Panc1 (cell line): ENCODE measurements at regions not wholly inside any gene's neighbourhood (a gene's known extent, or its start where the extent isn't known, plus 50 kb on each side); places are given as distances from the start of the nearest gene placed in this dataset.

ENCODE experiments used
- ATAC-seq: fragments of 200-7000 bp; cut with Tn5 transposase; 2 replicates; pipeline ENCODE4 v1.9.1; 2020; ENCODE audit warnings: mild to moderate bottlenecking, moderate library complexity
- BruUV-seq: library from RNA; stranded (reverse); fragments of 400-500 nt; replicated peaks from 2 replicates; lab custom pipeline; 2021; lab: Mats Ljungman, UMichigan
- CTCF ChIA-PET: fragments of 300-600 bp; sonication (Branson Sonifier 250); formaldehyde crosslinking; loops from one replicate; lab custom pipeline; 2022; ENCODE audit warnings: antibody characterized with exemption; lab: Charles Lee
- POLR2A ChIA-PET: fragments of 300-600 bp; sonication (Branson Sonifier 250); formaldehyde crosslinking; loops from one replicate; lab custom pipeline; 2022; ENCODE audit warnings: antibody characterized with exemption; lab: Charles Lee
- DNase-seq: peaks from one replicate; pipeline ENCODE4 v3.0.0-alpha.2; 2010; ENCODE audit warnings: low read depth, low spot score
- H3K27ac ChIP-seq: 2 replicates; pipeline ENCODE4 v1.5.1; 2011; ENCODE audit warnings: mild to moderate bottlenecking, low read length, inconsistent platforms
- H3K27me3 ChIP-seq: fragments of 200-500 bp; sonication (Bioruptor generic); 2 replicates; pipeline ENCODE4 v1.6.0; 2014; ENCODE audit warnings: low read length, inconsistent platforms; ENCODE audit not compliant: control insufficient read depth, insufficient read depth
- H3K36me3 ChIP-seq: fragments of 200-500 bp; sonication (Bioruptor generic); 2 replicates; pipeline ENCODE4 v1.5.1; 2014; ENCODE audit warnings: inconsistent platforms, mild to moderate bottlenecking, low read length, moderate library complexity; ENCODE audit not compliant: control insufficient read depth, insufficient read depth
- H3K4me1 ChIP-seq: 2 replicates; pipeline ENCODE4 v1.5.1; 2011; ENCODE audit warnings: inconsistent platforms, mild to moderate bottlenecking, low read length, moderate library complexity; ENCODE audit not compliant: control insufficient read depth, insufficient read depth
- H3K4me3 ChIP-seq, 2 experiments: 2 replicates each; pipeline ENCODE4 v1.5.1; 2011 to 2012; ENCODE audit warnings: low read depth in 2 of 2, low read length in 2 of 2, mild to moderate bottlenecking in 2 of 2, inconsistent platforms in 1 of 2, moderate library complexity in 1 of 2
- H3K9me3 ChIP-seq: fragments of 200-500 bp; sonication (Bioruptor generic); 2 replicates; pipeline ENCODE4 v1.5.1; 2014; ENCODE audit warnings: low read depth, mild to moderate bottlenecking, inconsistent platforms, low read length, moderate library complexity; ENCODE audit not compliant: control insufficient read depth, insufficient read depth
- POLR2AphosphoS5 ChIP-seq: IDR thresholded peaks from 2 replicates; pipeline ENCODE4 v1.6.1; 2012; ENCODE audit warnings: mild to moderate bottlenecking, low read depth, low read length, moderate library complexity
- SIN3A ChIP-seq: IDR thresholded peaks from 2 replicates; pipeline ENCODE4 v1.6.1; 2012; ENCODE audit warnings: low read depth, mild to moderate bottlenecking, low read length, moderate library complexity, borderline replicate concordance; ENCODE audit not compliant: insufficient read depth
- TCF7L2 ChIP-seq: IDR thresholded peaks from 2 replicates; pipeline ENCODE4 v1.6.1; 2011; ENCODE audit warnings: mild to moderate bottlenecking, low read depth, low read length, inconsistent platforms
- in situ Hi-C: cut with HindIII; loops from 2 replicates; pipeline ENCODE4 v1.10.0; 2016; ENCODE audit warnings: low sequenced_read_pairs, low pct_unique_long_range_greater_than_20kb
- intact Hi-C: fragments of 100-400 bp; cut with micrococcal nuclease; formaldehyde crosslinking; loops from one replicate; pipeline ENCODE4 v1.10.0; 2022; ENCODE audit not compliant: unreplicated experiment
- TF ChIP-seq, protein P1 (sequence below): fragments of 450-650 bp; IDR thresholded peaks from 2 replicates; pipeline ENCODE4 v1.5.1; 2017; ENCODE audit warnings: mild to moderate bottlenecking
- TF ChIP-seq, protein P2 (sequence below), 2 experiments: IDR thresholded peaks; 2 replicates each; pipeline ENCODE4 v1.6.1; 2011 to 2012; ENCODE audit warnings: low read depth in 2 of 2, control low read depth in 1 of 2, low read length in 1 of 2, mild to moderate bottlenecking in 1 of 2, moderate library complexity in 1 of 2; ENCODE audit not compliant: insufficient read depth in 1 of 2

DNA sequence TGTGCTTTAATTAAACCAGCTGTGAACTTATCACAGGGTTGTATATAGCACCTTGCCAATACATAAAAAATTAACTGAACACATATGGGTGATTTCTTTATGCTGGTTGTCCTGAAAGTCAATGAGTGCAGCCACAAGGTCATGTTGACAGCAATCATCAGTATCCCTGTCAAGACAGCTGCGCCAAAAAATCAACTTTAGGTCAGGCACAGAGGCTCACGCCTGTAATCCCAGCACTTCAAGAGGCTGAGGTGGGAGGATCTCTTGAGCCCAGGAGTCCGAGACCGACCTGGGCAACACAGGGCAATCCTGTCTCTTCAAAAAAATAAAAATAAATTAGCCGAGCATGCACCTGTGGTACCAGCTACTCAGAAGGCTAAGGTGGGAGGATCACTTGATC, 707.3 kb downstream of the SI start:
- intact Hi-C loops (no loop called here), in situ Hi-C loops (no loop called here)
- DNase-seq (no peak), ATAC-seq (no peak)
- no peak overlapping the region for H3K4me3 ChIP-seq
- no peak overlapping the region for H3K27ac ChIP-seq
- no peaks in the 10 kb centered on the region for H3K4me1 ChIP-seq
- no peaks in the 10 kb centered on the region for H3K9me3 ChIP-seq
- ChIA-PET POLR2A (no interaction called here), CTCF (no interaction called here)
- H3K27me3 ChIP-seq, result no peaks in the 10 kb centered on the region
- no peaks in the 10 kb centered on the region for H3K36me3 ChIP-seq
- TF ChIP-seq, protein P1, sequence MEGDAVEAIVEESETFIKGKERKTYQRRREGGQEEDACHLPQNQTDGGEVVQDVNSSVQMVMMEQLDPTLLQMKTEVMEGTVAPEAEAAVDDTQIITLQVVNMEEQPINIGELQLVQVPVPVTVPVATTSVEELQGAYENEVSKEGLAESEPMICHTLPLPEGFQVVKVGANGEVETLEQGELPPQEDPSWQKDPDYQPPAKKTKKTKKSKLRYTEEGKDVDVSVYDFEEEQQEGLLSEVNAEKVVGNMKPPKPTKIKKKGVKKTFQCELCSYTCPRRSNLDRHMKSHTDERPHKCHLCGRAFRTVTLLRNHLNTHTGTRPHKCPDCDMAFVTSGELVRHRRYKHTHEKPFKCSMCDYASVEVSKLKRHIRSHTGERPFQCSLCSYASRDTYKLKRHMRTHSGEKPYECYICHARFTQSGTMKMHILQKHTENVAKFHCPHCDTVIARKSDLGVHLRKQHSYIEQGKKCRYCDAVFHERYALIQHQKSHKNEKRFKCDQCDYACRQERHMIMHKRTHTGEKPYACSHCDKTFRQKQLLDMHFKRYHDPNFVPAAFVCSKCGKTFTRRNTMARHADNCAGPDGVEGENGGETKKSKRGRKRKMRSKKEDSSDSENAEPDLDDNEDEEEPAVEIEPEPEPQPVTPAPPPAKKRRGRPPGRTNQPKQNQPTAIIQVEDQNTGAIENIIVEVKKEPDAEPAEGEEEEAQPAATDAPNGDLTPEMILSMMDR, result no peak
- TF ChIP-seq POLR2AphosphoS5 (no peak), TCF7L2 (no peak), SIN3A (no peak)
- TF ChIP-seq, protein P2, sequence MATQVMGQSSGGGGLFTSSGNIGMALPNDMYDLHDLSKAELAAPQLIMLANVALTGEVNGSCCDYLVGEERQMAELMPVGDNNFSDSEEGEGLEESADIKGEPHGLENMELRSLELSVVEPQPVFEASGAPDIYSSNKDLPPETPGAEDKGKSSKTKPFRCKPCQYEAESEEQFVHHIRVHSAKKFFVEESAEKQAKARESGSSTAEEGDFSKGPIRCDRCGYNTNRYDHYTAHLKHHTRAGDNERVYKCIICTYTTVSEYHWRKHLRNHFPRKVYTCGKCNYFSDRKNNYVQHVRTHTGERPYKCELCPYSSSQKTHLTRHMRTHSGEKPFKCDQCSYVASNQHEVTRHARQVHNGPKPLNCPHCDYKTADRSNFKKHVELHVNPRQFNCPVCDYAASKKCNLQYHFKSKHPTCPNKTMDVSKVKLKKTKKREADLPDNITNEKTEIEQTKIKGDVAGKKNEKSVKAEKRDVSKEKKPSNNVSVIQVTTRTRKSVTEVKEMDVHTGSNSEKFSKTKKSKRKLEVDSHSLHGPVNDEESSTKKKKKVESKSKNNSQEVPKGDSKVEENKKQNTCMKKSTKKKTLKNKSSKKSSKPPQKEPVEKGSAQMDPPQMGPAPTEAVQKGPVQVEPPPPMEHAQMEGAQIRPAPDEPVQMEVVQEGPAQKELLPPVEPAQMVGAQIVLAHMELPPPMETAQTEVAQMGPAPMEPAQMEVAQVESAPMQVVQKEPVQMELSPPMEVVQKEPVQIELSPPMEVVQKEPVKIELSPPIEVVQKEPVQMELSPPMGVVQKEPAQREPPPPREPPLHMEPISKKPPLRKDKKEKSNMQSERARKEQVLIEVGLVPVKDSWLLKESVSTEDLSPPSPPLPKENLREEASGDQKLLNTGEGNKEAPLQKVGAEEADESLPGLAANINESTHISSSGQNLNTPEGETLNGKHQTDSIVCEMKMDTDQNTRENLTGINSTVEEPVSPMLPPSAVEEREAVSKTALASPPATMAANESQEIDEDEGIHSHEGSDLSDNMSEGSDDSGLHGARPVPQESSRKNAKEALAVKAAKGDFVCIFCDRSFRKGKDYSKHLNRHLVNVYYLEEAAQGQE (IDR thresholded peaks at IDR 0.05; ENCODE audit: insufficient read depth in 1 of 2, low read depth in 2 of 2, low read length in 1 of 2), result no peak
- no TSS peak for BruUV-seq

DNA sequence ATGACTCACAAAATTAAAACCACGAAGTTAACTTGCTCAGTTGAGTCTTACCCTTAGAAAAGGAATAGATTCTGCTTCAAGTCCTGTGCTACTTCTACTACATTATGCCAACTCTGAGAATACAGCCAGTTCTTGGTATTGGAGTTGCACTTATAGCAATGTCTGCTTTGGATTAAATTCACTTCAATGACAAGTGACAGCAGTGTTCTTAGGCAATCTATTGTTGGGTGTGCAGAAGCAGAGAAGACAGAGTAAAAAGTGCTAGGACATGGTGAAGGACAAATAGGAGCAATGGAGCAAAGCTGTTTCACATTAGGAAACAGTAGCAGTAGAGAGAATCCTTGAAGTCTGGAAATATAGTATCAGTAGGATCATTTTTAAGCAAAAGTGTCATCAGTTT, 713.1 kb downstream of the SI start:
- POLR2A ChIA-PET, result no interaction called here
- ATAC-seq, result no peak
- TF ChIP-seq TCF7L2, result no peak
- TF ChIP-seq POLR2AphosphoS5, result no peak
- no peak for TF ChIP-seq SIN3A
- TF ChIP-seq, protein P2 (IDR thresholded peaks at IDR 0.05; ENCODE audit: insufficient read depth in 1 of 2, low read depth in 2 of 2, low read length in 1 of 2), result no peak
- TF ChIP-seq, protein P1, result no peak

More for the DNA sequence above, 713.1 kb downstream of the SI start:
- intact Hi-C loops, result no loop called here
- Histone ChIP-seq H3K27me3 (no peaks in the 10 kb centered on the region), H3K4me1 (peaks cover 2% of the 10 kb centered on the region; the same call in 1 of the 2 replicates), H3K36me3 (no peaks in the 10 kb centered on the region), H3K9me3 (no peaks in the 10 kb centered on the region), H3K4me3 (no peak overlapping the region), H3K27ac (no peak overlapping the region)
- no TSS peak for BruUV-seq
- CTCF ChIA-PET, result no interaction called here
- in situ Hi-C loops, result no loop called here
- no peak for DNase-seq
